ENCODE measurements at regions not wholly inside any gene's neighbourhood (a gene's known extent, or its start where the extent isn't known, plus 50 kb on each side); places are given as distances from the start of the nearest gene placed in this dataset.

GRCh38 chr5:114153833-114154232, 208.0 kb upstream of the KCNN2 start:
- H3K9me1 ChIP-seq (ENCODE audit: control insufficient read depth, insufficient read depth, low read length): no peaks in the 10 kb centered on the region
- no peak overlapping the region for H3K4me3 ChIP-seq
- in situ Hi-C loops (cut with MboI): no loop called here
- ATAC-seq: no peak
- 0% methylated on average over 1 of the region's 1 CpG for WGBS (ENCODE audit: insufficient coverage, low coverage, missing lambda C conversion rate)
- no peak for DNase-seq (ENCODE audit: extremely low read depth in 1 of 4, low spot score in 3 of 4)
- H3K4me1 ChIP-seq (replicated peaks in 1 of 2; ENCODE audit: control insufficient read depth in 2 of 2, insufficient read depth in 2 of 2, low read length in 2 of 2): no peaks in the 10 kb centered on the region
- H3K79me2 ChIP-seq (ENCODE audit: control insufficient read depth, insufficient read depth, low read length): no peaks in the 10 kb centered on the region
- intact Hi-C loops (cut with micrococcal nuclease): no loop called here
- H3K36me3 ChIP-seq (ENCODE audit: control insufficient read depth, insufficient read depth, low read length): no peaks in the 10 kb centered on the region
- no peak overlapping the region for H3K27ac ChIP-seq (ENCODE audit: extremely low read depth, low read depth, low read length)
- H3K27me3 ChIP-seq (ENCODE audit: control insufficient read depth in 2 of 2, insufficient read depth in 2 of 2, low read length in 2 of 2): no peaks in the 10 kb centered on the region
- H3K4me2 ChIP-seq (ENCODE audit: insufficient read depth, low read length): no peak overlapping the region
- no peak overlapping the region for H3K9ac ChIP-seq (ENCODE audit: insufficient read depth in 1 of 2, low read depth in 2 of 2, low read length in 2 of 2)
- CTCF ChIA-PET (ENCODE audit: low intra/inter-chr PET ratio): no interaction called here
- TF ChIP-seq ZBTB12 (CRISPR knock-in tag; IDR thresholded peaks at IDR 0.05): no peak
- no peak for TF ChIP-seq TAF9B (IDR thresholded peaks at IDR 0.05; ENCODE audit: partially characterized antibody)
- no peak for TF ChIP-seq HMG20A (CRISPR knock-in tag; conservative IDR thresholded peaks at IDR 0.05)
- no peak for TF ChIP-seq ZKSCAN1 (IDR thresholded peaks at IDR 0.05; ENCODE audit: low read depth, low read length)
- TF ChIP-seq NONO (IDR thresholded peaks at IDR 0.05; ENCODE audit: low read depth in 2 of 2, low read length in 1 of 2): no peak
- no peak for TF ChIP-seq ZNF121 (CRISPR knock-in tag; conservative IDR thresholded peaks at IDR 0.05)
- no peak for TF ChIP-seq PTRF (tag; IDR thresholded peaks at IDR 0.05)
- TF ChIP-seq SP1 (CRISPR knock-in tag; IDR thresholded peaks at IDR 0.05): no peak
- TF ChIP-seq MYC (IDR thresholded peaks at IDR 0.05; ENCODE audit: low read depth, low read length): no peak
- no peak for TF ChIP-seq MYC (CRISPR knock-in tag; IDR thresholded peaks at IDR 0.05; ENCODE audit: borderline replicate concordance, low read depth)
- TF ChIP-seq ELF2 (CRISPR knock-in tag; IDR thresholded peaks at IDR 0.05): no peak
- no peak for FAIRE-seq
- H2AFZ ChIP-seq (ENCODE audit: low read depth, low read length): no peak overlapping the region
- no TSS peak for BruUV-seq (replicated peaks)
- no peaks in the 10 kb centered on the region for H3K9me3 ChIP-seq (replicated peaks; ENCODE audit: control insufficient read depth, insufficient read depth, low read depth, low read length)
- H4K20me1 ChIP-seq (replicated peaks; ENCODE audit: control insufficient read depth, insufficient read depth, low read length): no peaks in the 10 kb centered on the region
- POLR2A ChIA-PET: no interaction called here
